ENCODE measurements at regions not wholly inside any gene's neighbourhood (a gene's known extent, or its start where the extent isn't known, plus 50 kb on each side); places are given as distances from the start of the nearest gene placed in this dataset.

DNA sequence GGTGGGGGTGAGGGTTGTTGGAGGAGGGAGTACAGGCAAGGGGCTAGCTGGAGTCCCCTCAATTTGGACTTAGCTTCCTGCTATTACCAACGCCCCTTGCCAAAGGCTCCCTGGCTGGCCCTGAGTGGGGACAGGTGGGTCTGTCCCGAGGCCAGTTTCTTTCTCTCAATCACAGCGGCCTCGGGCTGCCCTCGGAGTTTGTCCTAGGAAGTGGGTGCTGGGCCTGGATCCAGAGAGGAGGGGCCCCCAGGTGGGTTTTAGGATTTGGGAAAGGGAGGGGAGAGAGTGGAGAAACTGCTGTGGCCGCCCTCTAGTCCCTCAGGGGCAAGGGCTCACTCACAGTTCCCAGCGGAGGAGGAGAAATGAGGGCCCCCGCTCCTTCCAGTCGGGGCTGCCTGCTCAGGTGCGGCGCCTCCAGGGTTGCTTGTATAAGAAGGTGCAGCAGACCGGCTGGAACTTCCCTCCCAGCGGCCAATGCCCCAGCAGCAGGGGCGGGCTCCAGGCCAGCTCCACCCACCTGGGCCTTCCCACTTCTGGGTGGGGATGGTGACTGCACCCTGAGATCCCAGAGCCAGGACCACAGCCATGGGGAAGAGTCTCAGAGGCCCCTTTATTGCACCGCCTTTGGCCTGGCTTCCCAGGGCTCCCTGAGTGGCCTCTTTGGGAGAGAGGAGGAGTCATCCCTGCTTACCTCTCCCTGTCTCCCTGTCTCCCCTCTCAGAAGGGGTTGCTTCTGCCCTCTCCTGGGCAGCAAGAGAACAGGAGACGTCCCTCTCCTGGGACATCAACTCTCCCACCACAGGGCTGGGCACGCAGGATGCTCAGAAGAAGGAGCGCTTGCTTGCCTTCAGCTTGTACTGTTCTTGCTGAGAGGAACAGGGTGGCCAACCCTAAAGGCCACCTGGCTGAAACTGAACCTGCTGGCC lies 112.0 kb upstream of the SMURF2 start:
- CTCF ChIA-PET: interaction anchor here (1.0 to 1.1 kb wide), 2 partner anchors 20 to 63 kb away, joined by 6 to 7 read pairs; no protein-coding TSS in a partner anchor
- TF ChIP-seq, protein P1, sequence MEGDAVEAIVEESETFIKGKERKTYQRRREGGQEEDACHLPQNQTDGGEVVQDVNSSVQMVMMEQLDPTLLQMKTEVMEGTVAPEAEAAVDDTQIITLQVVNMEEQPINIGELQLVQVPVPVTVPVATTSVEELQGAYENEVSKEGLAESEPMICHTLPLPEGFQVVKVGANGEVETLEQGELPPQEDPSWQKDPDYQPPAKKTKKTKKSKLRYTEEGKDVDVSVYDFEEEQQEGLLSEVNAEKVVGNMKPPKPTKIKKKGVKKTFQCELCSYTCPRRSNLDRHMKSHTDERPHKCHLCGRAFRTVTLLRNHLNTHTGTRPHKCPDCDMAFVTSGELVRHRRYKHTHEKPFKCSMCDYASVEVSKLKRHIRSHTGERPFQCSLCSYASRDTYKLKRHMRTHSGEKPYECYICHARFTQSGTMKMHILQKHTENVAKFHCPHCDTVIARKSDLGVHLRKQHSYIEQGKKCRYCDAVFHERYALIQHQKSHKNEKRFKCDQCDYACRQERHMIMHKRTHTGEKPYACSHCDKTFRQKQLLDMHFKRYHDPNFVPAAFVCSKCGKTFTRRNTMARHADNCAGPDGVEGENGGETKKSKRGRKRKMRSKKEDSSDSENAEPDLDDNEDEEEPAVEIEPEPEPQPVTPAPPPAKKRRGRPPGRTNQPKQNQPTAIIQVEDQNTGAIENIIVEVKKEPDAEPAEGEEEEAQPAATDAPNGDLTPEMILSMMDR (IDR thresholded peaks at IDR 0.05; ENCODE audit: unreplicated experiment): peak; percentile 57
- intact Hi-C loops (cut with micrococcal nuclease; ENCODE audit: unreplicated experiment): loop anchor here (10.0 kb wide), 1 partner anchor 151 kb away; no protein-coding TSS in a partner anchor
- peak; percentile 85 for DNase-seq
- Mint-ChIP-seq H3K4me3 (ENCODE audit: low read depth, unreplicated experiment) (peak overlapping the region; percentile 72), H3K9me3 (ENCODE audit: low read depth, unreplicated experiment) (no peaks in the 10 kb centered on the region), H3K27me3 (ENCODE audit: unreplicated experiment) (no peaks in the 10 kb centered on the region), H3K27ac (ENCODE audit: unreplicated experiment) (peak overlapping the region; percentile 68), H3K36me3 (ENCODE audit: insufficient read depth, unreplicated experiment) (peaks cover 51% of the 10 kb centered on the region), H3K4me1 (ENCODE audit: low read depth, unreplicated experiment) (peaks cover 28% of the 10 kb centered on the region)
- BruUV-seq (replicated peaks): TSS peak; percentile 13

DNA sequence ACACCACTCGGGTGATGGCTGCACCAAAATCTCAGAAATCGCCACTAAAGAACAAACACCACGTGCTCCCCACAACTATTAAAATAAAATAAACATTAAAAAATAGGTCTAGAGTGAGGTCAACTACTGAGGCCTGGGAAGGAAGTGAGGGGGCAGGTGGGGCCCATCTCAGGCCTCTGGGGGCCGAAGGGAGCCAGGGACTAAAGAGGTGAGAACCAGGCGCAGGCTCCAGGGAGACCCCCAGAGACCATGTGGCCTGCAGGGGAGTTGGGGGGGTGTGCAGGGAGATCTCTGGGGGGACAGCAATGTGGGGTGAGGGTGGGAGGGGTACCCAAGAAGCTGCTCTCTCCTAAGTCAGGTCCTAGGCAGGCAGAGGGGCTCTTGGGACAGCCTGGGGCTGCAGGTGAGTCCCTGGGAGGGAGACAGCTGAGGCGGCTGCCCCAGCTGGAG lies 111.3 kb upstream of the SMURF2 start:
- TF ChIP-seq, protein P1 (IDR thresholded peaks at IDR 0.05; ENCODE audit: unreplicated experiment): no peak
- Mint-ChIP-seq H3K4me3 (ENCODE audit: low read depth, unreplicated experiment) (peak overlapping the region; percentile 72), H3K27ac (ENCODE audit: unreplicated experiment) (peak overlapping the region; percentile 68), H3K9me3 (ENCODE audit: low read depth, unreplicated experiment) (no peaks in the 10 kb centered on the region), H3K27me3 (ENCODE audit: unreplicated experiment) (no peaks in the 10 kb centered on the region), H3K4me1 (ENCODE audit: low read depth, unreplicated experiment) (peaks cover 28% of the 10 kb centered on the region), H3K36me3 (ENCODE audit: insufficient read depth, unreplicated experiment) (peaks cover 51% of the 10 kb centered on the region)
- BruUV-seq (replicated peaks): no TSS peak
- CTCF ChIA-PET: interaction anchor here (0.6 to 1.0 kb wide), 2 partner anchors 30 to 64 kb away, joined by 6 read pairs; no protein-coding TSS in a partner anchor
- intact Hi-C loops (cut with micrococcal nuclease; ENCODE audit: unreplicated experiment): loop anchor here (10.0 kb wide), 1 partner anchor 151 kb away; no protein-coding TSS in a partner anchor
- DNase-seq: no peak

DNA sequence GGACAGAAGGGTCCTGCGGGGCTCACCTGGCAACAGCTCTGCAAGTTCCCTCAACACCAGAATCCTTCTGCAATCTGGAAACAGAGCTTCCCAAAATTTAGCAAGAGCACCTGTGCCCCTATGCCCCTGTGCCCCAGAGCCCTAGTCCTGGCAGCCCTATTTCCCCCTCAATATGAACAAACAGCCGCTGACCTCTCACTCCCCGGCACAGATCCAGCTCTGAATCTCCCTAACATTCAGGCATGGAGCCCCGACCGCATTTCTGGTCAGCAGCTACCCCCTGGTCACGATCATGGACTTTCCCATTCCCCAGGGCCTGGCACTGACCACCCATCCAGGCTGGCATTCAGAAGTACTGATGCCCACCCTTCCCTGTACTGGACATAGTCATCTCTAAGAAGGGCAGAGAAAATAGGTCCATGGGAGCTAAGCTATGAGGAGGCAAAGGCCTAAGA lies 110.8 kb upstream of the SMURF2 start:
- Mint-ChIP-seq H3K36me3 (ENCODE audit: insufficient read depth, unreplicated experiment) (peaks cover 51% of the 10 kb centered on the region), H3K27me3 (ENCODE audit: unreplicated experiment) (no peaks in the 10 kb centered on the region), H3K27ac (ENCODE audit: unreplicated experiment) (no peak overlapping the region), H3K9me3 (ENCODE audit: low read depth, unreplicated experiment) (no peaks in the 10 kb centered on the region), H3K4me1 (ENCODE audit: low read depth, unreplicated experiment) (peaks cover 28% of the 10 kb centered on the region), H3K4me3 (ENCODE audit: low read depth, unreplicated experiment) (peak overlapping the region; percentile 72)
- BruUV-seq (replicated peaks): no TSS peak
- CTCF ChIA-PET: interaction anchor here (0.6 kb wide), 3 partner anchors 30 to 805 kb away, joined by 3 to 6 read pairs (median 3); no protein-coding TSS in a partner anchor
- TF ChIP-seq, protein P1 (IDR thresholded peaks at IDR 0.05; ENCODE audit: unreplicated experiment): no peak
- intact Hi-C loops (cut with micrococcal nuclease; ENCODE audit: unreplicated experiment): loop anchor here (10.0 kb wide), 1 partner anchor 152 kb away; no protein-coding TSS in a partner anchor
- DNase-seq: no peak

DNA sequence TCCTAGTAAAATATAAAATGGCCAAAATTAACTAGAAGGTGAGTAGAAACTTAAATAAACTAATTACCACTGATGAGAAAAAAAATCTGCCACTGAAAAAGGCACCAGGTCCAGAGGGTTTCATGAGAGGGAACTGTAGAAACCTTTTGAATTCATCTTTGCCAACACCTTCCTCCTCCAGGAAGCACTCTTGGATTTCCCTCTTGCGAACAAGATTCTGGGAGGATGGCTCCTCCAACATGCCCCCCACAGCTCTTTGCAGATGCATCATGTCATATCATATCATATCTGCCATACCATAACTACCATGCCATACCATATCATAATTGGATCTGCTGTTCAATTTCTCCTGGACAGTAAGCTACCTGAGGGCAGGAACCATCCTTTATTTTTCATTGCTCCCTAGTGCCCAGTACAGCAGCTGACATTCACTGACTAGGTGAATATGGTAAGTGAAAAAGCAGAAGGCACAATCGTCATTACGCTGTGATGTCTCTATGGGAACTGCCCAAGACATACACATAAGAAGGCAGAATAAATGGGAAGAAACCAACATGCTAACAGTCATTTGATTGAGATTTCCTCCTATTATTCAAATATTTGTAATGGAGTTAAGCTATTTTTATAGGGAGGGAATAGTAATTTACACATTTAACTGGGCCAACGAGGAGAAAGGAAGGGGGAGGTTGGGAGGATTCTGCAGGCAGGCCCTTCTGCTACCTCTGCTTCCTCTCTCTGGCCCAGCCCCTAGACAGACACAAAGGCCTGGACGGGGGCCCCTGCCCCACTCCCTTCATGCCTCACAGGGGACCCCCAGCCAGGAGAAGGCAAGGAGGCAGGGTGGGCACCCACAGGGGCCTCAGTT lies 110.1 kb upstream of the SMURF2 start:
- Mint-ChIP-seq H3K27ac (ENCODE audit: unreplicated experiment) (no peak overlapping the region), H3K4me3 (ENCODE audit: low read depth, unreplicated experiment) (peak overlapping the region; percentile 72), H3K27me3 (ENCODE audit: unreplicated experiment) (no peaks in the 10 kb centered on the region), H3K4me1 (ENCODE audit: low read depth, unreplicated experiment) (peaks cover 28% of the 10 kb centered on the region), H3K9me3 (ENCODE audit: low read depth, unreplicated experiment) (no peaks in the 10 kb centered on the region), H3K36me3 (ENCODE audit: insufficient read depth, unreplicated experiment) (peaks cover 51% of the 10 kb centered on the region)
- BruUV-seq (replicated peaks): no TSS peak
- TF ChIP-seq, protein P1 (IDR thresholded peaks at IDR 0.05; ENCODE audit: unreplicated experiment): no peak
- no peak for DNase-seq
- intact Hi-C loops (cut with micrococcal nuclease; ENCODE audit: unreplicated experiment): loop anchor here (10.0 kb wide), 1 partner anchor 153 kb away; no protein-coding TSS in a partner anchor
- CTCF ChIA-PET: interaction anchor here (0.6 kb wide), 3 partner anchors 31 to 805 kb away, joined by 3 to 6 read pairs (median 3); no protein-coding TSS in a partner anchor

Measured in Calu3 (cell line).